HG03175 (cell line): ENCODE measurements at regions not wholly inside any gene's neighbourhood (a gene's known extent, or its start where the extent isn't known, plus 50 kb on each side); places are given as distances from the start of the nearest gene placed in this dataset.

Experiments used
- ATAC-seq: cut with Tn5 transposase; IDR thresholded peaks from one replicate; pipeline ENCODE4 v1.9.1; 2021; ENCODE audit warnings: mild to moderate bottlenecking, moderate library complexity; ENCODE audit not compliant: unreplicated experiment

DNA sequence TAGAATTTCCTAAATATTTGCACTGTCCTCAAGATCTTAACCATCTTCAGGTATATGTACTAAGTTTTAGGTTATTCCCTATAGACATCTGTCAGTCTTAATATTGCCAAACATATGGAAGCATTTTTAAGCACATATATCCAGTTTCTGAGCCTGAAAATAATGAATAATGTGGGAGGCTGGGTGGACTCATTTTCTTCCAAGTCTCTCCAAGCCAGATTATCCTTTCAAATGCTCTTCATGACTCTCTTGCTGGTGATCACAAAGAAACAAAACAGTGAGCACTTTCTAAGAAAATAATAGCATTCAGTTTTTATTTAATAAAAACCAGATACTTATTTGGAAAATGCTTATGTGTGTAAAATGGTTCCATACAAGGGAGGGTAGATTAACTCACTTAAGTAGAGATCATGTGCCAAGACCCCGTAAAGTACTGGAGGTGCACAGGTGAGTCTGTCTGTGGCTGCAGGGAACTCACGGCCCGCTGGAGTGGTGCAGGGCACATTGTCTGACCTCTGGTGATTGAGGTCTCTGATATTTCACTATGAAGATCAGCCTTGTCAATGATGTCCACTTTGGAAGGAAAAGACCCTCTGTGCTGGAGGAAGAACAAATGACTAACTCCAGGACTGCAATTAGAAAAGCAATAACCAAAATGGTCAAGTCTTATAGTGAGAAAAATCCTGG, 161.6 kb downstream of the TMEM18 start:
- no peak for ATAC-seq

DNA sequence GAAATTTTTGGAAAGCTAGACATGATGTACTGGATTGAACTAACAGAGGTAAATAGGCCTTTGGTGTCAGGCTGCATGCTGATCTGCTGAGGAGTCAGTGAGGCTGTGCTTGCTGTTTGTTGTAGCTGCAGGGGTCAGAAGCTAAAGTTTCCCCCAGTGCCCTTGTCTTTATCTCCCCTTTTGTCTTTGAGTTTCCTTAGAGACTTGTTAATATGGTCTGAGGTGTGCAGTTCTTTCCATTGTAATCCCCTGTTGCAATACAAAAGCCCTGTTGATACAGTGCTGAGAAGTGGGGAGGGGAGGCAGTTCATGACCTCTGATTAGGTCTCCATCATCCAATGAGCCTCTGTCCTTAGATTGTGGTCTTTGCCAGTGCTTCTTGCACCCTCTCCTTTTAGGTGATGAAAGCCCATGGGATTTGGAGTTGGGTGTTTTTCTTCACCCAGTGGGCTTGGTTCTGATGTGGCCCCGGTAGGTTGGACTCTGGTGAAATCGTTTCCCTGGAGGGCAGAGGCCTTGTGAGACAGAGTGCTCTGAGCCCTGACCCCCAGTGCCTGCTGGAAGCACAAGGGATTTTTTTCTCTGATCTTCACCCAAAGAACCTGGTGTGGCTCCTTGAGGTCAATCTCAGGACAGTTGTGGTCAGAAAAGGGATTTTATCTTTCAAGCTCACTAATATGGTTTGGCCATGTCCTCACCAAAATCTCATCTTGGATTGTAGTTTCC, 163.1 kb downstream of the TMEM18 start:
- ATAC-seq = no peak

- ATAC-seq = no peak
Measured at GRCh38 chr2:510839-511238, 166.4 kb downstream of the TMEM18 start.

GRCh38 chr2:509888-510287, 167.3 kb downstream of the TMEM18 start:
- ATAC-seq = no peak

- no peak for ATAC-seq
Measured at GRCh38 chr2:508121-508520, 169.1 kb downstream of the TMEM18 start.

DNA sequence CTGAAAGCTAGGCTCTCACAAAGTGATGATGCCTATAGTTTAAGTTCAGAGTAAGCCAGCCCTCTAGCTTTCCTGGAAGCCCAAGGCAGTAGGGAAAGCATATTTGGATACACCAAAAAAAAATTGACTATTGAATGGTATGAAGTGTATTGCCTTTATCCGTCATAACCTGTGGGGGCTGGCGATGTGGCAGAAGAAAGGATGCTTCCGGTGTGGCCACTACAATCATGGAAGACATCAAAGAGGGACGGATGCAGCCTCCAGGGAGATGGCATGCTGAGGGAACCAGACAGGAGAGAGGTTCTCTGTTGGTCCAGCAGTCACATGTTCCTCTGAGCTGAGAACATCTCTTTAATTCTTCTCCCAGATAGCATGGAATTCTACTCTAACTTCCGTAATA, 170.3 kb downstream of the TMEM18 start:
- ATAC-seq = no peak

- ATAC-seq = no peak
Measured at GRCh38 chr2:506451-506850, 170.8 kb downstream of the TMEM18 start.

DNA sequence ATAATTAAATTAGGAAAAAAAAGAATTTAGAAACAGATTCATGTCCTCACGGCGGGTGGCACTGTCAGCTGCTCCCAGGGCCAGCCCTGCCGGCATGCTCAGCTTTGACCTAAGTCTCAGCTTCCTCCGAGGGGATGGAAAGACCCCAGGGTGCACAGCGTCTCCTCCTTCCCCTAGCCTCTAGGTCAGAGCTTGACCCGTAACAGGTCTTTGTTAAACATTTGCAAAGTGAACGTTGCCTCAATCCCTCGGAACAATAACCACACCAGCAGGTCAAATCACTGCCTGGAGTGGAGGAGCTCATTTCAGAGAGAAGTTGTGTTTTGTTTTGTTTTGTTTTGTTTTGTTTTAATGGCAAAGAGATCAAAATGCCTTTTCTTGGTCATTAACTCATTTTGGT, 171.3 kb downstream of the TMEM18 start:
- ATAC-seq = no peak

GRCh38 chr2:503288-503999, 173.8 kb downstream of the TMEM18 start:
- ATAC-seq = no peak

GRCh38 chr2:502831-503230, 174.4 kb downstream of the TMEM18 start:
- ATAC-seq = no peak

- no peak for ATAC-seq
Measured at GRCh38 chr2:501667-502066, 175.5 kb downstream of the TMEM18 start.

DNA sequence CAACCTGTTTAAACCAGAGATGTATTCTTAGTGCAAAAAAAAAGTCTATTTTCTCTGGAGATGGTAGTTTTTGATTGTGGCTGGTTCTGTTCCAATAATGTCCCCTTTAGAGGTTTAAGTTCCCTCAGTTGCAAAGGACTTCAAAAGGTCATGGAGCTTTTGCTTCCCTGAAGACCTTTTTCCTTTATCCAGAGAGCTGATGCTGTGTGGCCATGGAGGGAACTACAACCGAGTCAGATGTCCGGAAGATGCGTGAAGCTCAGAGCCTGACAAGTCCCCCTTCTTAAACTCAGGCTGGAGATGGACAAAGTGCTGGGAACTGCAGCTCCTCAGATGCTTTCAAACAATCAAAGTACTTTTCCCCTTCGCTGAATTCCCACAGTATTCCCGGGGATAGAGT, 176.1 kb downstream of the TMEM18 start:
- ATAC-seq = no peak

DNA sequence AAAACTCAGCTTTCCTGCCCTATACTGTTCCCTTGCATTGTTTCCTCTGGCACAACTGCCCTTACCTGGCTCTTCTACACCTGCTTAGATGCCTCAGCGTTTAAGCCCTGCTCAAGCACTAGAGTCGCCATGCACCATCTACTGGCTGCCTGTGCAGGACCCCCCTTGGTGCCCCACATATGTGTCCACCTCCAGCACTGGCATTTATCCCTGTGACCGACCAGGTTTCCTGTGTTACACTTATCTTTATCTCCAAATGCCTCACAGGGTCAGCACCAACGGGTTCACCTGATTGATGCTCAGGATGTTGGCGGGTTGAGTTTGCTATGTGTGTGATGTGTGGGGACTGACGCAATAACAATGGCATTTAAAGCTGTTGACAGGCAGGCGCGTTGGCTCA, 177.5 kb downstream of the TMEM18 start:
- no peak for ATAC-seq

GRCh38 chr2:498493-499178, 178.6 kb downstream of the TMEM18 start:
- no peak for ATAC-seq

GRCh38 chr2:497770-498492, 179.3 kb downstream of the TMEM18 start:
- no peak for ATAC-seq

GRCh38 chr2:496729-497128, 180.5 kb downstream of the TMEM18 start:
- no peak for ATAC-seq

DNA sequence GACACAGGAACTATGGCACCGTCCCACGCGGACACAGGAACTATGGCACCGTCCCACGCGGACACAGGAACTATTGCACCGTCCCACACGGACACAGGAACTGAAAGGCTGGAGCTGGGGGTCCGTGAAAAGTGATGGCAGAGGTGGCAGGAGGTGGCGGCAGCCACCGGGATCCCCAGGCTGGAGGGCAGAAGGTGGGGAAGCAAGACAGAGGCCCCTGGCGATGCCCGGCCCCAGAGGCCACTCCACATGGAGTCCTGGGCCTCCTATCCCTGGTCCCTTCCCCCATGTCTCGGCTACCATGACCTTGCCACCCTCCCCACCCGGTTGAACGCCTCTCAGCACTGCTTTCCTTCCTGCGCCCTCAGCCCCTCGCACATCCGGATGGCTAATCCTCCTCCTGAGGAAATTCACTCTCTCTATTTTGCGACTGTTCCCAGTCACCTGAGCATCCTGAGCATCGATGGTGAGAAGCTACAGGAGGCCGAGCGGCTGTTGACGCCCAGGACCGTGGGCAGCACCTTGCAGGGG, 181.4 kb downstream of the TMEM18 start:
- ATAC-seq = no peak

DNA sequence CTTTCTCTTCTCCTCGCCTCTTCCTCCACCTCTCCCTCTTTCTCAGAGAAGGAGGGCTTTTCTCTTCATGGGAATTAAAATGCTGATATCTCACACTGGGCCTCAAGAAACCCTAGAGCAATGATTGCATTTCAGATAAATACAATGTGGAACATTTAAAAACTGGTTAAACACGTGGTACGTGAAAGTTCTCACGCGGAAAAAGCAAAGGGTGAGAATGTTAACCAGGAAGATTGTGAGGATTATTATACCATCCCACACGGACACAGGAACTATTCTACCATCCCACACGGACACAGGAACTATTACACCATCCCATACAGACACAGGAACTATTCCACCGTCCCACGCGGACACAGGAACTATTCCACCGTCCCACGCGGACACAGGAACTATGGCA, 182.4 kb downstream of the TMEM18 start:
- ATAC-seq = no peak

GRCh38 chr2:493228-493627, 184.0 kb downstream of the TMEM18 start:
- ATAC-seq = no peak

GRCh38 chr2:492178-492577, 185.0 kb downstream of the TMEM18 start:
- no peak for ATAC-seq

- ATAC-seq = no peak
Measured at GRCh38 chr2:489838-490237, 187.4 kb downstream of the TMEM18 start.
